ENCODE measurements at regions not wholly inside any gene's neighbourhood (a gene's known extent, or its start where the extent isn't known, plus 50 kb on each side); places are given as distances from the start of the nearest gene placed in this dataset.

- peaks cover 29% of the 10 kb centered on the region for H3K4me1 ChIP-seq (ENCODE audit: control insufficient read depth, insufficient read depth, low read length)
- H3K9me3 ChIP-seq (ENCODE audit: control insufficient read depth, insufficient read depth, low read depth, low read length): no peaks in the 10 kb centered on the region
- ATAC-seq: peak; percentile 73
- H3K4me3 ChIP-seq (ENCODE audit: low read depth in 2 of 2, low read length in 2 of 2): peak overlapping the region; percentile 80 to 85
- in situ Hi-C loops (cut with HindIII; ENCODE audit: low pct_unique_long_range_greater_than_20kb, low sequenced_read_pairs) (no loop called here), intact Hi-C loops (cut with micrococcal nuclease; ENCODE audit: unreplicated experiment) (loop anchor here (5.0 kb wide), 1 partner anchor 42 kb away; a partner anchor contains a TSS)
- no peaks in the 10 kb centered on the region for H3K27me3 ChIP-seq (ENCODE audit: control insufficient read depth, insufficient read depth, low read length)
- POLR2A ChIA-PET: interaction anchor here (0.6 to 5.4 kb wide), 11 partner anchors 9 to 1611 kb away, joined by 3 to 42 read pairs (median 5); a partner anchor contains a TSS
- TF ChIP-seq POLR2AphosphoS5 (IDR thresholded peaks at IDR 0.05; ENCODE audit: low read depth, low read length) (peak; percentile 89), TCF7L2 (IDR thresholded peaks at IDR 0.05; ENCODE audit: low read depth, low read length) (no peak)
- no peaks in the 10 kb centered on the region; the same call in none of the 2 replicates for H3K36me3 ChIP-seq (ENCODE audit: control insufficient read depth, insufficient read depth, low read length)
- CTCF ChIA-PET: no interaction called here
- BruUV-seq (replicated peaks): no TSS peak
- DNase-seq (ENCODE audit: low read depth, low spot score): peak; percentile 97
- peak overlapping the region; percentile 97 for H3K27ac ChIP-seq (ENCODE audit: low read length)
Measured at GRCh38 chr6:26199057-26199772, 112.0 kb downstream of the HFE start.

- ATAC-seq: no peak; the same call in 1 of the 2 replicates
- Histone ChIP-seq H3K36me3 (ENCODE audit: control insufficient read depth, insufficient read depth, low read length) (no peaks in the 10 kb centered on the region; the same call in 1 of the 2 replicates), H3K27me3 (ENCODE audit: control insufficient read depth, insufficient read depth, low read length) (no peaks in the 10 kb centered on the region), H3K27ac (ENCODE audit: low read length) (peak overlapping the region; percentile 93), H3K4me1 (ENCODE audit: control insufficient read depth, insufficient read depth, low read length) (peaks cover 20% of the 10 kb centered on the region), H3K9me3 (ENCODE audit: control insufficient read depth, insufficient read depth, low read depth, low read length) (no peaks in the 10 kb centered on the region), H3K4me3 (ENCODE audit: low read depth in 2 of 2, low read length in 2 of 2) (peak overlapping the region; percentile 80 to 85)
- BruUV-seq (replicated peaks): TSS peak; percentile 96
- DNase-seq (ENCODE audit: low read depth, low spot score): no peak
- in situ Hi-C loops (cut with HindIII; ENCODE audit: low pct_unique_long_range_greater_than_20kb, low sequenced_read_pairs): no loop called here
- TF ChIP-seq REST (IDR thresholded peaks at IDR 0.05; ENCODE audit: insufficient read depth in 1 of 2, low read depth in 2 of 2, low read length in 1 of 2) (no peak), POLR2AphosphoS5 (IDR thresholded peaks at IDR 0.05; ENCODE audit: low read depth, low read length) (no peak), TCF7L2 (IDR thresholded peaks at IDR 0.05; ENCODE audit: low read depth, low read length) (no peak), CTCF (IDR thresholded peaks at IDR 0.05) (no peak), SIN3A (IDR thresholded peaks at IDR 0.05; ENCODE audit: borderline replicate concordance, insufficient read depth, low read depth, low read length) (0 out of 2 replicates have a peak, but pooled peaks have one; percentile 65)
- intact Hi-C loops (cut with micrococcal nuclease; ENCODE audit: unreplicated experiment): loop anchor here (5.0 kb wide), 1 partner anchor 43 kb away; a partner anchor contains a TSS
- ChIA-PET POLR2A (interaction anchor here (0.6 to 5.4 kb wide), 10 partner anchors 12 to 1610 kb away, joined by 3 to 42 read pairs (median 5); a partner anchor contains a TSS), CTCF (no interaction called here)
Measured at GRCh38 chr6:26199773-26200764, 112.8 kb downstream of the HFE start.
